HG03354 (cell line): ENCODE measurements at regions not wholly inside any gene's neighbourhood (a gene's known extent, or its start where the extent isn't known, plus 50 kb on each side); places are given as distances from the start of the nearest gene placed in this dataset.

Experiments
- ATAC-seq: cut with Tn5 transposase; IDR thresholded peaks from one replicate; pipeline ENCODE4 v1.9.1; 2021; ENCODE audit warnings: mild to moderate bottlenecking; ENCODE audit not compliant: unreplicated experiment, poor library complexity, severe bottlenecking

DNA sequence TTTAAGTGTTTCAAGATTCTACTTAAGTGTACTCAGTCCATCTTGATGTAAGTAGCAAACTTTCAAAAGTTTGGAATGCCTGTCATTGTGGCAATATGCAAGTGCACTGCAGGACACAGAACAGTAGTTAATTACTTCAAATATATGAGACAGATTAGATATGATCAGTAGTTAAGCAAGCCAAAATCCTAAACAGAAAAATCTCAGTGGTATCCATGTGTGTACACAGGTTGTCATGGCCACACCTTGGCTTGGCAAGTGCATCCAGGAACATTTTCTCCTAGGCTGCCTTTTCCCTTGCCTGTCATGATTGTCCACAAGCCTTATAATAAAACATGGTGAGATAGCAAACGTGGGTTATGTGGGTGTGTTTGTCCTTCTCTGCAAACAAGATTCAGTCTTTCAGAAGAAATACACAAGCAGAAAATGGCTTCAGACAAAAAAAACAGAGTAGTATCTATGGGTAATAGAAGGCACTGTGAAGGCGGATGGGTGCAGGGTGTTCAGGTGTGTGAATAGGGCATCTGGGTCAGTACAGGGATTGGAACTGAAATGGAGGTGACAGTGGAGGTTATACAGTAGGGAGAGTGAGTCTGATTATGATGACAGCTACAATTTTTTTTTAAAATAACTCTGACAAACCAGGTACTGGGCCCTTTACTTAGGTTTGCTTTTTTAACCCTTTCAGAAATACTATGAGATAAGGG is 229.0 kb upstream of the LRIG1 start:
- no peak for ATAC-seq

- ATAC-seq = no peak
Measured at GRCh38 chr3:66738625-66739365, 238.0 kb upstream of the LRIG1 start.

DNA sequence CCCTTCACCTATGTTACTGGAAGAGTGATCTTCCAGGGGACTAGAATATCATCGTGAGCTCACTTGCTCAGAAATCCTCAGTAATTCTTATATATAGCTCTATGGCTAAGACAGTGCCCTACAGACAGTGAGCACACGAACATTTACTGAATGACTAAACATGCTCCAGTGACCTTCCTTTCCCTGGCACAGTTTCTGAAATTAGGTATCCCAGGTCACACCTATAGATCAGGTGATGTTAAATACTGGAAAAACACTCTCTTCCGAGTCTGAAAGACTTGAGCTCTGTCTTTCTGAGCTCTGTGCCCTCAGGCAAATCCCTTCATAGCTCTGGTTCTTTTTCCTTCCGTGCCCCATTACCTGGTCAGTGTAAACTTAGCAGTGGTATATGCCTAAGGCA is 239.4 kb upstream of the LRIG1 start:
- no peak for ATAC-seq

DNA sequence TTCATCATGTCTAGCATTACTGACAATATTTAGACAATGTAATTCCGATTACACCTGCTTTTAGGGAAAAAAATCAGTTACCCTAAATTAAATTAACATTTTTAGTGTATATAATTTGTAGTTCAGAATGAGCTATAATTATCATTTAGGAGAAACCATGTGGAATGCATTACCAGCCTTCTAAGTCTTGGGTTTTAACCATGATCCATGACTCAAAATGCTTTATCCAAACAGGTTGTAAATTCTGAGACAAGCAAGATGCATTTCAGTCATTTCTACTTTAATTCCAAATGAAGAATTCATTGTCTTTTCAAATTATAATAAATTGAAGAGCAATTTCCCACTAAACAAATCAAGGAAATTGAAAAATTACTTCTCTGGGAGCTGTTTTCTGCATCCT is 243.7 kb upstream of the LRIG1 start:
- no peak for ATAC-seq

GRCh38 chr3:66744986-66745385 is 244.2 kb upstream of the LRIG1 start:
- no peak for ATAC-seq

GRCh38 chr3:66747261-66747660 is 246.4 kb upstream of the LRIG1 start:
- ATAC-seq = no peak

DNA sequence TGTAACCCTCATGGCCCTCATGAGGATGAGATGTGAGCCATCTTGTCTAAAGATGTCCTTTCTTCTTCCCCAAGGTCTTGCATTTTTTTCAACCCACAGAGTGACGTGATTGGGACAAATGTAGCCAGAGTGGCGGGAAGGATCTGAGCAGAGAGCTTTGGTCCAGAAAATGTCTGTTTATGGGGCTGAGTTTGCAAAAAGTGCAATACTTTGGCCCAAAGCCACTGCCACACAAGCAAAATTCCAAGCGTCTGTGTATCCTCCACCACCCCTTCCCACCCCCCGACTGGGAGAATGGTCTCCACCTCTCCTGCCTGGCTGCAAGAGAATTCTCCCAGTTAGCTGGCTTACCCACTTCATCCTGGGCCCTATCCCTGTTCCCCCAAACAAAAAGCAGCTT is 246.9 kb upstream of the LRIG1 start:
- no peak for ATAC-seq

- no peak for ATAC-seq
Measured at GRCh38 chr3:66748175-66748876, 247.5 kb upstream of the LRIG1 start.

DNA sequence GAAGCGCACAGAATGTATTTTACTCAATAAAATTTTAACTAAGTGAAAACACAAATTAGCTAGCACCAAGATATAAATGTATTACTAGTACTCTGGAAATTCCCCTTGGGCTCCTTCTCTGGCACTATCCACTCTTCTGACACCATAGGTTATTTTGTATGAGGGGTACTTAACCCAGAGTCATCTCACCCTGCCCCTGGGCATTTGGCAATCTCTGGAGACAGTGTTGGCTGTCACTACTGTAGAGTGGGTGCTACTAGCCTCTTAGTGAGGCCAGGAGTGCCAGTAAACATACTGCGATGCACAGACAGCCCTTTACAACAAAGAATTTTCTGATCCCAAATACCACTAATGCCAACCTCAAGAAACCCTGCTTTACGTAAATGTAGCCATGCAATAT is 246.3 kb upstream of the KBTBD8 start:
- no peak for ATAC-seq

DNA sequence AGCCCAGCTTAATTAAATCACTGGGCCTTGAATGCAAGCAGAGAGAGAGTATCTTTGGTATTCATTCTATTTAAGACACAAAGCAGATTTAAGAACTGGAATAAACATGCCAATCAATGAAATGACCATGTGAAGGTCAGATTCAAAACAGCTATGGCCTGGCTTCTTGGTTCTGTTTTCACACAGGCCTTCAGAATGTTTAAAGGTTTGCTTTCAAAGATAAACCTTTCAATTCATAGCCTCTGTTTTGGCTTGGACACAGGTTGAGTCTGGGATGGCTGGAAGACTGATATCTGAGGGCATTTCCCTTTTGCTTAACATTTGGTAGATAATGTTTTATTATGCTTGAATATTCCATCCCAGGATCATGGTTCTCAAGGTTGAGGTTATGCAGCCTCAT is 244.4 kb upstream of the KBTBD8 start:
- no peak for ATAC-seq

DNA sequence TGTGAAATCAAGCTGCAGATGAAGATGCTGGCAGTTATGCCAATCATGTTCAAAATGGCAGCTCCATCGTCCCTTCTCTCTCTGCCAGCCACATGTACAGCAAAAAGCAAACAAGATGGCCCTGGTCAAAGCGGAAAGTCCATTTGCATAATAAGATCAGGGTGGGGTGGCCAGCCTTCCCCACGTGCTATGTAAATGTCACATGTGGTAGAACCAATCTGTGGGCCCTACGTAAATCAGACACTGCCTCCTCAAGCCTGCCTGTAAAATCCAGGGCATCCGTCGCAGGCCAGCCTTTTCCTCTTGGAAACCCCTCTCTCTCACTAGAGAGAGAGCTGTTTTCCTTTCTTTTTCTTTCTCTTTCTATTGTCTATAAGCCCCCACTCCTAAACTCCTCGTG is 243.5 kb upstream of the KBTBD8 start:
- ATAC-seq = no peak

DNA sequence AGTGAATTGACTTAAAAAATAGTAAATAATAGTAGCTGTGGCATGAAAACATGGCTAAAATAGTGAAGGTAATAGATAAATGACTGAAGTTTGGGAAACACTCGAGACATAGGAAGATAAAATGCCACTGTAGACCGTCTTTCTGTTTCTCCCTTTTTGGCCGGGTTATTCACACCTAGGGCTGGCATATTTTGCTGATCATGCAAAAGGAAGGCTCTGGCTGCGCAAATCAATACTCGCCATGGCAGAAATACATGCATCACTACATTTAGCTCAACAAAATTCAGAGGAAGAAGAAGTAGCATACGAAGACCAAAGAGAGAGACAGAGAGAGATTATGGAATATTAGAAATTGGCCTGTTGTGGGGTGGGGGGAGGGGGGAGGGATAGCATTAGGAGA is 242.2 kb upstream of the KBTBD8 start:
- no peak for ATAC-seq

- ATAC-seq = no peak
Measured at GRCh38 chr3:66756468-66757036, 241.6 kb upstream of the KBTBD8 start.

- no peak for ATAC-seq
Measured at GRCh38 chr3:66761093-66761780, 236.9 kb upstream of the KBTBD8 start.

GRCh38 chr3:66762916-66763693 is 235.0 kb upstream of the KBTBD8 start:
- no peak for ATAC-seq

- no peak for ATAC-seq
Measured at GRCh38 chr3:66778107-66778506, 220.0 kb upstream of the KBTBD8 start.

DNA sequence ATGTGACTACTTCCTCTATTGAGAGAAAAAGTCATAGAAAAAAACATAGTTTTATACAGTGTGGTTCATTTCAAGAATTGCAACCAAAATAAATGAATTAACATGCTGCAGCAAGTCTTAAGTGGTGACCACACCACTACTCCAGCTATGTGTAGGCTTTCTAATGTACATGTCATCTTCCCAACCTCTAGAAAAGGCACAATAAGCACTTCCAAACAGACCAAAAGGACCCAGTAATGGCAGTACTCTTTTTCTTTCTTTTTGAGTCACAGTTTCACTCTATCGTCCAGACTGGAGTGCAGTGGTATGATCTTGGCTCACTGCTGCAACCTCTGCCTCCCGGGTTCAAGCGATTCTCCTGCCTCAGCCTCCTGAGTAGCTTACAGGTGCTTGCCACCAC is 219.3 kb upstream of the KBTBD8 start:
- no peak for ATAC-seq

DNA sequence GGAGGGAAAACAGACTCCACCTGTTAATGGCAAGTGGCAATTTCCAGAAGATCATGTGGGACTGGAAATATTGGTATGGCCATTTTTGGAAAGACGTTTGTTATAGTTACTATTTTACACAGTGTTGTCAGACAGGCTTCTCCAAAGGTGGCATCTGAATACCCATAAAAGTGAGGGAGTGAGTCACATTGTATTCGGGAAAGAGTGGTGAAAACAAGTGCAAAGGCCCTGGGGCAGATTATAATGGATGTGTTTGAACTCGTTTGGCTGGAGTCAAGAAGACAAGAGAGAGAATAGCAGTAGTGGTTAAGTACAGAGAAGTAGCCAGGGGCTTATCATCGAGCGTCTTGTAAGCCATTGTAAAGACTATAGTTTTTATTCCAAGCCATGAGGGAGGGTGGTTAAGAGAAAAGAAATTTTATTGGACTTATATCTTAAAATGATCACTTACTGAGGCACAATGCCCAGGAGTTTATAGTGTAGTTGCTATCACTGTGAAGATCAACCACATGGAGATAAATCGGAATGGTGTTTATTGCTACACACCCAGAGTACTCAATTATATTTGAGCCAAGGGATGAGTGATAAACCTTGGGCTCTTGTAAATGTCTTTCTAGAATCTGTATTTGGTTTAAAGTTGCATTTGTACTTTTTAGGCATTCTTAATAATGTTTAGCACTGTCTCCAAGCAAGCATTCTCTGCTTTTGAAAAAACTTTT is 212.8 kb upstream of the KBTBD8 start:
- ATAC-seq = no peak
